ENCODE measurements at regions not wholly inside any gene's neighbourhood (a gene's known extent, or its start where the extent isn't known, plus 50 kb on each side); places are given as distances from the start of the nearest gene placed in this dataset.

DNA sequence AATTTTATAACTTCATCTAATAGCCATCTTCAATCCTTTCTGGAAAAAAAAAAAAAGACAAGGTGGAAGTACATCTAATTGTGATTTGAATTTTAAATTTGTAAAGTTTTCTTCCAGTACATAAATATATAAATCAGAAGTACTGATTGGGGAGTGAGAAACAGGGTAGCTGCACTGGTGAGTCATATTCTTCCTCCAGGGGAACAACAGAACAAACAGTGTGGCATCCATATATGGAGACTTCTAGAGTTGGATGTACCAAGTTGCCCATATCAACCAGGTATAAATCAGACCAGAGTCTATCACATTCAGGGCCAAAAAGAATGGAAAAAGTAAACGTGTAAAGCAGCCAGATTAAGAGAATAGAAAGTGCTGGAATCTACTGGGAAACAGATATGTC lies 66.0 kb upstream of the NRIP1 start:
- no peaks in the 10 kb centered on the region for H3K27me3 ChIP-seq (ENCODE audit: control insufficient read depth in 2 of 2, insufficient read depth in 1 of 2, low read length in 1 of 2)
- no peaks in the 10 kb centered on the region for H3K4me1 ChIP-seq (ENCODE audit: control insufficient read depth in 2 of 2, insufficient read depth in 2 of 2, low read length in 2 of 2)
- no peaks in the 10 kb centered on the region for H3K36me3 ChIP-seq (ENCODE audit: control insufficient read depth in 2 of 2, insufficient read depth in 2 of 2, low read length in 1 of 2)
- H3K27ac ChIP-seq (ENCODE audit: low read depth in 1 of 2, low read length in 1 of 2) = no peak overlapping the region
- WGBS = 72% methylated on average over 1 of the region's 1 CpG
- H3K9me3 ChIP-seq (ENCODE audit: control insufficient read depth in 2 of 2, insufficient read depth in 1 of 2, low read length in 1 of 2) = no peaks in the 10 kb centered on the region
- DNase-seq (ENCODE audit: low read depth in 6 of 9, low spot score in 9 of 9) = no peak
- no peak overlapping the region for H3K4me3 ChIP-seq (ENCODE audit: low read length in 2 of 2)

- no peaks in the 10 kb centered on the region for H3K27me3 ChIP-seq (ENCODE audit: control insufficient read depth in 2 of 2, insufficient read depth in 1 of 2, low read length in 1 of 2)
- DNase-seq (ENCODE audit: low read depth in 6 of 9, low spot score in 9 of 9) = no peak
- H3K36me3 ChIP-seq (ENCODE audit: control insufficient read depth in 2 of 2, insufficient read depth in 2 of 2, low read length in 1 of 2) = no peaks in the 10 kb centered on the region
- no peaks in the 10 kb centered on the region for H3K4me1 ChIP-seq (ENCODE audit: control insufficient read depth in 2 of 2, insufficient read depth in 2 of 2, low read length in 2 of 2)
- H3K27ac ChIP-seq (ENCODE audit: low read depth in 1 of 2, low read length in 1 of 2) = no peak overlapping the region
- 97% methylated on average over 7 of the region's 7 CpGs for WGBS
- H3K9me3 ChIP-seq (ENCODE audit: control insufficient read depth in 2 of 2, insufficient read depth in 1 of 2, low read length in 1 of 2) = no peaks in the 10 kb centered on the region
- no peak overlapping the region for H3K4me3 ChIP-seq (ENCODE audit: low read length in 2 of 2)
These were observed 68.0 kb upstream of the NRIP1 start for GRCh38 chr21:15132781-15133180.

- Histone ChIP-seq H3K27me3 (ENCODE audit: control insufficient read depth in 2 of 2, insufficient read depth in 1 of 2, low read length in 1 of 2) (no peaks in the 10 kb centered on the region), H3K4me3 (ENCODE audit: low read length in 2 of 2) (no peak overlapping the region), H3K27ac (ENCODE audit: low read depth in 1 of 2, low read length in 1 of 2) (no peak overlapping the region), H3K36me3 (ENCODE audit: control insufficient read depth in 2 of 2, insufficient read depth in 2 of 2, low read length in 1 of 2) (no peaks in the 10 kb centered on the region), H3K4me1 (ENCODE audit: control insufficient read depth in 2 of 2, insufficient read depth in 2 of 2, low read length in 2 of 2) (no peaks in the 10 kb centered on the region), H3K9me3 (ENCODE audit: control insufficient read depth in 2 of 2, insufficient read depth in 1 of 2, low read length in 1 of 2) (no peaks in the 10 kb centered on the region)
- no peak for DNase-seq (ENCODE audit: low read depth in 6 of 9, low spot score in 9 of 9)
- WGBS = 59% methylated on average over 7 of the region's 7 CpGs
These were observed 70.1 kb upstream of the NRIP1 start for GRCh38 chr21:15134701-15135470.

DNA sequence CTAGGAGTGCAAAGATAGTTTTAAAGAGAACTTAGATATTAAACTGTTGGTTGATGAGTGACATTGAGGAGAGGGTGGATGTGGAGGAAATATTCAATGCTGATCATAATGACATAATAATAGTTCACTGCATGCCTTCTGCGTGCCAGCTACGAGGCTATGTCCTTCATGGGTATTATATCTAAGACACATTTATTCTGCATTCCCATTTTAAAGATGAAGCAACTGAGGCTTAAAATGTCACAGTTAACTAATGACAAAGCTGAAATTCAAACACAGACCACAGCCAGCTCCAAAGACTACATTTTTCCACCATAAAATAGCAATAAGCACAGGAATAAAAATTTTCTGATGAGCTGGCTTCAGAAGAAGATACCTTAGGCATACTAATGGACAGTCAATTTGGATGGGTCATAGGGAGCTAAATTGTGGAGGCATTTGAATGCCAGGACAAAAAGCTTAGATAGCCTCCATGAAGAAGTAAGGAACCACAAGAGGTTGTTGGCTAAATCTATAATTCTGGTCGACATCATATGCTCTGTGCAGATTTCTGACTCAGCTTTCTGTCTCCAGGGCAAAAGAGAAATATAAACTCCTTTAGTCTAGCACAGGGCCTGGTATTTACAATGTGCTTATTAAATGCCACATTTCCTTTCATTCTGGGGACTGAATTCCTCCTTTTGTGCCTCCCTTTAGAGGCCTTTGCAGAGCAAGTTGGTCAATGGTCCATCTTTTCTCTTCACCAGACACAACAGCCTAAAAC lies 71.2 kb upstream of the NRIP1 start:
- Histone ChIP-seq H3K27ac (ENCODE audit: low read depth in 1 of 2, low read length in 1 of 2) (no peak overlapping the region), H3K4me1 (ENCODE audit: control insufficient read depth in 2 of 2, insufficient read depth in 2 of 2, low read length in 2 of 2) (no peaks in the 10 kb centered on the region), H3K9me3 (ENCODE audit: control insufficient read depth in 2 of 2, insufficient read depth in 1 of 2, low read length in 1 of 2) (no peaks in the 10 kb centered on the region), H3K4me3 (ENCODE audit: low read length in 2 of 2) (no peak overlapping the region), H3K36me3 (ENCODE audit: control insufficient read depth in 2 of 2, insufficient read depth in 2 of 2, low read length in 1 of 2) (no peaks in the 10 kb centered on the region), H3K27me3 (ENCODE audit: control insufficient read depth in 2 of 2, insufficient read depth in 1 of 2, low read length in 1 of 2) (no peaks in the 10 kb centered on the region)
- WGBS = 81% methylated on average over 3 of the region's 3 CpGs
- DNase-seq (ENCODE audit: low read depth in 6 of 9, low spot score in 9 of 9) = no peak

- DNase-seq (ENCODE audit: low read depth in 6 of 9, low spot score in 9 of 9) = no peak
These were observed 73.7 kb upstream of the NRIP1 start for GRCh38 chr21:15138490-15138889.

GRCh38 chr21:15139898-15140297 lies 75.1 kb upstream of the NRIP1 start:
- H3K4me1 ChIP-seq (ENCODE audit: control insufficient read depth in 2 of 2, insufficient read depth in 2 of 2, low read length in 2 of 2) = no peaks in the 10 kb centered on the region
- no peaks in the 10 kb centered on the region for H3K27me3 ChIP-seq (ENCODE audit: control insufficient read depth in 2 of 2, insufficient read depth in 1 of 2, low read length in 1 of 2)
- no peaks in the 10 kb centered on the region for H3K9me3 ChIP-seq (ENCODE audit: control insufficient read depth in 2 of 2, insufficient read depth in 1 of 2, low read length in 1 of 2)
- WGBS = 83% methylated on average over 4 of the region's 4 CpGs
- H3K27ac ChIP-seq (ENCODE audit: low read depth in 1 of 2, low read length in 1 of 2) = no peak overlapping the region
- no peak for DNase-seq (ENCODE audit: low read depth in 6 of 9, low spot score in 9 of 9)
- no peak overlapping the region for H3K4me3 ChIP-seq (ENCODE audit: low read length in 2 of 2)
- H3K36me3 ChIP-seq (ENCODE audit: control insufficient read depth in 2 of 2, insufficient read depth in 2 of 2, low read length in 1 of 2) = no peaks in the 10 kb centered on the region

More at GRCh38 chr21:15138490-15138889, 73.7 kb upstream of the NRIP1 start:
- Histone ChIP-seq H3K27ac (ENCODE audit: low read depth in 1 of 2, low read length in 1 of 2) (no peak overlapping the region), H3K4me3 (ENCODE audit: low read length in 2 of 2) (no peak overlapping the region), H3K36me3 (ENCODE audit: control insufficient read depth in 2 of 2, insufficient read depth in 2 of 2, low read length in 1 of 2) (no peaks in the 10 kb centered on the region), H3K4me1 (ENCODE audit: control insufficient read depth in 2 of 2, insufficient read depth in 2 of 2, low read length in 2 of 2) (no peaks in the 10 kb centered on the region), H3K9me3 (ENCODE audit: control insufficient read depth in 2 of 2, insufficient read depth in 1 of 2, low read length in 1 of 2) (no peaks in the 10 kb centered on the region), H3K27me3 (ENCODE audit: control insufficient read depth in 2 of 2, insufficient read depth in 1 of 2, low read length in 1 of 2) (no peaks in the 10 kb centered on the region)
- 22% methylated on average over 7 of the region's 7 CpGs for WGBS

DNA sequence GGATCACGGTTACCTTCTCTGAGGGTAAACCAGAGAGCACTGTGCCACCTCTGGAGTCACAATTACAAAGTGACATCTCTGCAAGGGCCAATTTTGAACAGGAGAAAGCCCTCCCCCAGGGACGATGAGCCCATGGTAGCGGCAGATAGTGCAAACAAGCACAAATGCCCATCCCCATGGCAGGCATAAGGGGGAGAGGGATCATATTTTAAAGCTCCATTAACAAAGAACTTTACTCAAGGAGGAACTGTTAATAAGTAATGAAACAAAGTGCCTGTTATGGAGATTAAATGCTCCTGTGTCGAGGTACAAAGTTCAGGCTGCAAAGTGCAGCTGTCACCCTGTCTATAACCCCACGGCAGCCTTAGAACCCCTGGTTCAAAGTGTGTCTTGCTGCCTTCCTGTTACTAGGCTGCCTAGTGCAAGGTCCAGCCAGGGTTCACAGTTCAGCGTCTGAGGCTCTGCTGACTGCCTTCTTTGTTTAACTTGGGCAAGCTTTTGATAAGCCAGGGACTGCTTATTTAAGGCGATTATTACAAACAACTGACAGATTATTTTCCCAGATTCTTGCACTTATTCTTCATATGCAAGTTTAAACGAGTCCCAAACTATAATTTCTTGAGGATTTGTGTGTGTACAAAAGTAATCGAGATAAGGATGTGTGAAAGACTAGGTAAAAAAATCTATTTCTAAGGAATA lies 75.7 kb upstream of the NRIP1 start:
- no peak for DNase-seq (ENCODE audit: low read depth in 6 of 9, low spot score in 9 of 9)
- H3K27ac ChIP-seq (ENCODE audit: low read depth in 1 of 2, low read length in 1 of 2) = no peak overlapping the region
- H3K36me3 ChIP-seq (ENCODE audit: control insufficient read depth in 2 of 2, insufficient read depth in 2 of 2, low read length in 1 of 2) = no peaks in the 10 kb centered on the region
- H3K9me3 ChIP-seq (ENCODE audit: control insufficient read depth in 2 of 2, insufficient read depth in 1 of 2, low read length in 1 of 2) = no peaks in the 10 kb centered on the region
- no peak overlapping the region for H3K4me3 ChIP-seq (ENCODE audit: low read length in 2 of 2)
- WGBS = 82% methylated on average over 9 of the region's 9 CpGs
- H3K27me3 ChIP-seq (ENCODE audit: control insufficient read depth in 2 of 2, insufficient read depth in 1 of 2, low read length in 1 of 2) = no peaks in the 10 kb centered on the region
- H3K4me1 ChIP-seq (ENCODE audit: control insufficient read depth in 2 of 2, insufficient read depth in 2 of 2, low read length in 2 of 2) = no peaks in the 10 kb centered on the region

GRCh38 chr21:15141261-15141970 lies 76.6 kb upstream of the NRIP1 start:
- Histone ChIP-seq H3K4me3 (ENCODE audit: low read length in 2 of 2) (no peak overlapping the region), H3K27ac (ENCODE audit: low read depth in 1 of 2, low read length in 1 of 2) (no peak overlapping the region), H3K27me3 (ENCODE audit: control insufficient read depth in 2 of 2, insufficient read depth in 1 of 2, low read length in 1 of 2) (no peaks in the 10 kb centered on the region), H3K9me3 (ENCODE audit: control insufficient read depth in 2 of 2, insufficient read depth in 1 of 2, low read length in 1 of 2) (no peaks in the 10 kb centered on the region), H3K36me3 (ENCODE audit: control insufficient read depth in 2 of 2, insufficient read depth in 2 of 2, low read length in 1 of 2) (no peaks in the 10 kb centered on the region), H3K4me1 (ENCODE audit: control insufficient read depth in 2 of 2, insufficient read depth in 2 of 2, low read length in 2 of 2) (no peaks in the 10 kb centered on the region)
- no peak for DNase-seq (ENCODE audit: low read depth in 6 of 9, low spot score in 9 of 9)
- WGBS = 43% methylated on average over 8 of the region's 8 CpGs

Data from thymus (tissue), 11 donors.